ENCODE measurements at regions not wholly inside any gene's neighbourhood (a gene's known extent, or its start where the extent isn't known, plus 50 kb on each side); places are given as distances from the start of the nearest gene placed in this dataset.

DNA sequence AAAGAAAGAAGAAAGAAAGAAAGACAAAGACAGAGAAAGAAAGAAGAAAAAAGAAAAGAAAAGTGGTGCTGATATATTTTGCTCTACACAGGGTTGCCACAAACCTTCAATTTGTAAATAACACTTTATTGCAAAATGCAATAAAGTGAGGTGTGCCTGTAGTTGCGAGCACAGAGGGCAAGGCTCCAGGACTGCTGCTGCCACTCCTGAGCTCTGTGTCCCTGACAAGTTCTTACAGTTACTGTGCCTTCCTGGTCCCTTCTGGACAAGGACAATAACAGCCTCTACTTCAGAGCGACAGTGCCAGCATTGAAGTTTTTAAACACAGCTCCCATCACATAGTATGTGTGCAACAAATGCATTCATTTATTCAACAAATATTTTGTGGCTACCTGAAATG is 148.1 kb downstream of the AXIN2 start:
- DNase-seq, result no peak
- intact Hi-C loops (cut with micrococcal nuclease), result no loop called here
- no peaks in the 10 kb centered on the region for H3K4me1 Mint-ChIP-seq
- ChIA-PET POLR2A (no interaction called here), CTCF (no interaction called here)
- no peak overlapping the region for H3K9ac ChIP-seq (ENCODE audit: low read length)
- H3K79me2 ChIP-seq (ENCODE audit: control insufficient read depth, insufficient read depth, low read length), result no peaks in the 10 kb centered on the region
- ATAC-seq (ENCODE audit: low read depth), result no peak
- H3K4me3 ChIP-seq (ENCODE audit: control extremely low read depth in 1 of 5, extremely low read depth in 1 of 5, insufficient read depth in 1 of 5, low read depth in 2 of 5, low read length in 4 of 5), result no peak overlapping the region
- no peak overlapping the region for H3K4me3 Mint-ChIP-seq
- no peaks in the 10 kb centered on the region for H3K4me1 ChIP-seq (ENCODE audit: control insufficient read depth in 2 of 2, insufficient read depth in 2 of 2, low read length in 2 of 2)
- WGBS (ENCODE audit: insufficient coverage), result 92% methylated on average over 2 of the region's 2 CpGs
- no peaks in the 10 kb centered on the region for H3K36me3 ChIP-seq (replicated peaks in 1 of 2; ENCODE audit: control extremely low read depth in 1 of 2, control insufficient read depth in 1 of 2, extremely low read depth in 1 of 2, insufficient read depth in 2 of 2, low read length in 1 of 2)
- H3K27me3 Mint-ChIP-seq, result peaks cover 4% of the 10 kb centered on the region
- no peaks in the 10 kb centered on the region for H3K9me3 Mint-ChIP-seq (ENCODE audit: insufficient read depth)
- H4K20me1 ChIP-seq (ENCODE audit: control insufficient read depth, insufficient read depth, low read length, poor library complexity, severe bottlenecking), result no peaks in the 10 kb centered on the region
- H3K27me3 ChIP-seq (replicated peaks in 1 of 4; ENCODE audit: control extremely low read depth in 1 of 4, control insufficient read depth in 3 of 4, insufficient read depth in 4 of 4, low read length in 3 of 4), result peaks cover 0 to under 1% (median 0%) of the 10 kb centered on the region in 4 experiments
- H3K4me2 ChIP-seq (replicated peaks; ENCODE audit: low read depth, low read length, poor library complexity, severe bottlenecking), result no peak overlapping the region
- H2AFZ ChIP-seq (ENCODE audit: insufficient read depth, low read depth, low read length, poor library complexity, severe bottlenecking), result no peak overlapping the region
- H3K27ac ChIP-seq (ENCODE audit: low read length in 2 of 2), result no peak overlapping the region
- TF ChIP-seq, protein P1, sequence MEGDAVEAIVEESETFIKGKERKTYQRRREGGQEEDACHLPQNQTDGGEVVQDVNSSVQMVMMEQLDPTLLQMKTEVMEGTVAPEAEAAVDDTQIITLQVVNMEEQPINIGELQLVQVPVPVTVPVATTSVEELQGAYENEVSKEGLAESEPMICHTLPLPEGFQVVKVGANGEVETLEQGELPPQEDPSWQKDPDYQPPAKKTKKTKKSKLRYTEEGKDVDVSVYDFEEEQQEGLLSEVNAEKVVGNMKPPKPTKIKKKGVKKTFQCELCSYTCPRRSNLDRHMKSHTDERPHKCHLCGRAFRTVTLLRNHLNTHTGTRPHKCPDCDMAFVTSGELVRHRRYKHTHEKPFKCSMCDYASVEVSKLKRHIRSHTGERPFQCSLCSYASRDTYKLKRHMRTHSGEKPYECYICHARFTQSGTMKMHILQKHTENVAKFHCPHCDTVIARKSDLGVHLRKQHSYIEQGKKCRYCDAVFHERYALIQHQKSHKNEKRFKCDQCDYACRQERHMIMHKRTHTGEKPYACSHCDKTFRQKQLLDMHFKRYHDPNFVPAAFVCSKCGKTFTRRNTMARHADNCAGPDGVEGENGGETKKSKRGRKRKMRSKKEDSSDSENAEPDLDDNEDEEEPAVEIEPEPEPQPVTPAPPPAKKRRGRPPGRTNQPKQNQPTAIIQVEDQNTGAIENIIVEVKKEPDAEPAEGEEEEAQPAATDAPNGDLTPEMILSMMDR (IDR thresholded peaks at IDR 0.05), result no peak
- H3K9me3 ChIP-seq (ENCODE audit: control extremely low read depth in 1 of 3, control insufficient read depth in 2 of 3, insufficient read depth in 1 of 3, low read length in 2 of 3), result peaks cover 0 to 3% (median 0%) of the 10 kb centered on the region in 3 donors
- no peak overlapping the region for H3K27ac Mint-ChIP-seq

DNA sequence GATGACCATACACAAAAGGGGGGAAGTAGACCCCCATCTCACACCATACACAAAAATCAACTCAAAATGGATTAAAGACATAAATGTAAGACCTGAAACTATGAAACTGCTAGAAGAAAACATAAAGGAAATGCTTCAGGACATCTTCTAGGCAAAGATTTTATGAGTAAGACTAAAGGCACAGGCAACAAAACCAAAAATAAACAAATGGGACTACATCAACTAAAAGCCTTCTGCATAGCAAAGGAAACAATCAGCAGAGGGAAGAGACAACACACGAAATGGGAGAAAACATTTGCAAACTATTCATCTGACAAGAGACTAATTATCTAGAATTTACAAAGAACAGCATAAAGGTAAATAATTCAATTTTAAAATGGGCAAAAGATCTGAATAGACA is 152.1 kb downstream of the AXIN2 start:
- ATAC-seq (ENCODE audit: low read depth) (no peak), DNase-seq (no peak)
- H3K36me3 ChIP-seq (replicated peaks in 1 of 2; ENCODE audit: control extremely low read depth in 1 of 2, control insufficient read depth in 1 of 2, extremely low read depth in 1 of 2, insufficient read depth in 2 of 2, low read length in 1 of 2), result no peaks in the 10 kb centered on the region
- peaks cover 0 to 3% (median 0%) of the 10 kb centered on the region in 3 donors for H3K9me3 ChIP-seq (ENCODE audit: control extremely low read depth in 1 of 3, control insufficient read depth in 2 of 3, insufficient read depth in 1 of 3, low read length in 2 of 3)
- Mint-ChIP-seq H3K9me3 (ENCODE audit: insufficient read depth) (no peaks in the 10 kb centered on the region), H3K4me3 (no peak overlapping the region), H3K27ac (no peak overlapping the region), H3K27me3 (peaks cover 4% of the 10 kb centered on the region), H3K4me1 (no peaks in the 10 kb centered on the region)
- ChIA-PET POLR2A (no interaction called here), CTCF (no interaction called here)
- TF ChIP-seq, protein P1 (IDR thresholded peaks at IDR 0.05), result no peak
- no peak overlapping the region for H2AFZ ChIP-seq (ENCODE audit: insufficient read depth, low read depth, low read length, poor library complexity, severe bottlenecking)
- no peak overlapping the region for H3K4me3 ChIP-seq (ENCODE audit: control extremely low read depth in 1 of 5, extremely low read depth in 1 of 5, insufficient read depth in 1 of 5, low read depth in 2 of 5, low read length in 4 of 5)
- no peaks in the 10 kb centered on the region for H3K27me3 ChIP-seq (replicated peaks in 1 of 4; ENCODE audit: control extremely low read depth in 1 of 4, control insufficient read depth in 3 of 4, insufficient read depth in 4 of 4, low read length in 3 of 4)
- intact Hi-C loops (cut with micrococcal nuclease), result no loop called here
- no peak overlapping the region for H3K9ac ChIP-seq (ENCODE audit: low read length)
- H3K4me1 ChIP-seq (ENCODE audit: control insufficient read depth in 2 of 2, insufficient read depth in 2 of 2, low read length in 2 of 2), result no peaks in the 10 kb centered on the region
- H3K4me2 ChIP-seq (replicated peaks; ENCODE audit: low read depth, low read length, poor library complexity, severe bottlenecking), result no peak overlapping the region
- H4K20me1 ChIP-seq (ENCODE audit: control insufficient read depth, insufficient read depth, low read length, poor library complexity, severe bottlenecking), result no peaks in the 10 kb centered on the region
- no CpG with 5 or more reads among the region's 1 CpG for WGBS (ENCODE audit: insufficient coverage)
- H3K27ac ChIP-seq (ENCODE audit: low read length in 2 of 2), result no peak overlapping the region
- H3K79me2 ChIP-seq (ENCODE audit: control insufficient read depth, insufficient read depth, low read length), result no peaks in the 10 kb centered on the region
